Lower leg skin (tissue), 3 donors: ENCODE measurements at regions not wholly inside any gene's neighbourhood (a gene's known extent, or its start where the extent isn't known, plus 50 kb on each side); places are given as distances from the start of the nearest gene placed in this dataset.

Experiments used
- POLR2A ChIP-seq, 2 donors: fragments of 450-650 bp; IDR thresholded peaks; one replicate each; pipeline ENCODE4 v1.6.1; 2016 to 2017; ENCODE audit warnings: antibody characterized with exemption in 2 of 2, mild to moderate bottlenecking in 1 of 2, moderate library complexity in 1 of 2
- TF ChIP-seq, protein P1 (sequence below), 3 donors: fragments of 450-650 bp; IDR thresholded peaks; one replicate each; pipeline ENCODE4 v1.5.1; 2016; ENCODE audit warnings: antibody characterized with exemption in 3 of 3, mild to moderate bottlenecking in 3 of 3, moderate library complexity in 2 of 3

DNA sequence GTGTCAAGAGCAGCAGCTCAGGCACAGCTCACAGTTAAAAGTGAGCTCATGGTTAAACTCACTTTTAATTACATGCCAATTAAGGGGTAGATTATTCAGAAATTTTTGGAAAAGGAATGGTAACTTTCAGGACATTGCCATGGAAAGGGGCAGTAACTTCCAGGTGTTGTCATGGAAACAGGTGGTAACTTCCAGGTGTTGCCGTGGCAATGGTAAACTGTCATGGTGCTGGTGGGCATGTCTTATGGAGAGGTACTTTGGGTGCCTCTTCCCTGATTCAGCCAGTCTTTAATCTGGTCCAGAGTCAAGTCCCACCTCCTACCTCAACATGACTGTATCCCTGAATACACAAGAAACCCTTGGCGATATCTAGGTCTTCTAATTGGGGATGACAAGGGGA is 223.2 kb upstream of the TAS2R1 start:
- no peak for TF ChIP-seq POLR2A (IDR thresholded peaks at IDR 0.05)
- TF ChIP-seq, protein P1, sequence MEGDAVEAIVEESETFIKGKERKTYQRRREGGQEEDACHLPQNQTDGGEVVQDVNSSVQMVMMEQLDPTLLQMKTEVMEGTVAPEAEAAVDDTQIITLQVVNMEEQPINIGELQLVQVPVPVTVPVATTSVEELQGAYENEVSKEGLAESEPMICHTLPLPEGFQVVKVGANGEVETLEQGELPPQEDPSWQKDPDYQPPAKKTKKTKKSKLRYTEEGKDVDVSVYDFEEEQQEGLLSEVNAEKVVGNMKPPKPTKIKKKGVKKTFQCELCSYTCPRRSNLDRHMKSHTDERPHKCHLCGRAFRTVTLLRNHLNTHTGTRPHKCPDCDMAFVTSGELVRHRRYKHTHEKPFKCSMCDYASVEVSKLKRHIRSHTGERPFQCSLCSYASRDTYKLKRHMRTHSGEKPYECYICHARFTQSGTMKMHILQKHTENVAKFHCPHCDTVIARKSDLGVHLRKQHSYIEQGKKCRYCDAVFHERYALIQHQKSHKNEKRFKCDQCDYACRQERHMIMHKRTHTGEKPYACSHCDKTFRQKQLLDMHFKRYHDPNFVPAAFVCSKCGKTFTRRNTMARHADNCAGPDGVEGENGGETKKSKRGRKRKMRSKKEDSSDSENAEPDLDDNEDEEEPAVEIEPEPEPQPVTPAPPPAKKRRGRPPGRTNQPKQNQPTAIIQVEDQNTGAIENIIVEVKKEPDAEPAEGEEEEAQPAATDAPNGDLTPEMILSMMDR (IDR thresholded peaks at IDR 0.05) = no peak
